PC-9 (cell line): ENCODE measurements at regions not wholly inside any gene's neighbourhood (a gene's known extent, or its start where the extent isn't known, plus 50 kb on each side); places are given as distances from the start of the nearest gene placed in this dataset.

Source experiments
- BruUV-seq: library from RNA; stranded (reverse); fragments of 400-500 nt; replicated peaks from 2 replicates; lab custom pipeline; 2021; lab: Mats Ljungman, UMichigan
- CTCF ChIA-PET: fragments of 300-600 bp; sonication (Branson Sonifier 250); formaldehyde crosslinking; loops from one replicate; lab custom pipeline; 2022; ENCODE audit warnings: antibody characterized with exemption; lab: Charles Lee
- POLR2A ChIA-PET: fragments of 300-600 bp; sonication (Branson Sonifier 250); formaldehyde crosslinking; loops from one replicate; lab custom pipeline; 2022; ENCODE audit warnings: antibody characterized with exemption; ENCODE audit not compliant: unreplicated experiment; lab: Charles Lee
- DNase-seq, 2 experiments: peaks; one replicate each; pipeline versions ENCODE4 v3.0.0 to v3.0.0-alpha.2; 2015 to 2022; ENCODE audit warnings: mixed read lengths in 1 of 2
- H2AFZ ChIP-seq: fragments of 200-600 bp; sonication (generic); 2 replicates; pipeline ENCODE4 v1.8.1; 2017; ENCODE audit warnings: antibody characterized with exemption
- H3F3A ChIP-seq: fragments of 200-600 bp; sonication (generic); 2 replicates; pipeline ENCODE4 v1.8.1; 2017; ENCODE audit warnings: antibody characterized with exemption, mild to moderate bottlenecking, low read depth; ENCODE audit not compliant: insufficient read depth
- H3K27ac ChIP-seq: fragments of 200-600 bp; sonication (generic); 2 replicates; pipeline ENCODE4 v1.6.1; 2016; ENCODE audit warnings: mixed run types
- H3K27me3 ChIP-seq: fragments of 200-600 bp; sonication (generic); 2 replicates; pipeline ENCODE4 v1.6.1; 2016; ENCODE audit warnings: low read depth, mixed run types; ENCODE audit not compliant: insufficient read depth
- H3K36me3 ChIP-seq: fragments of 200-600 bp; sonication (generic); 2 replicates; pipeline ENCODE4 v1.6.1; 2016; ENCODE audit warnings: low read depth, mixed run types
- H3K4me1 ChIP-seq: fragments of 200-600 bp; sonication (generic); replicated peaks from 2 replicates; pipeline ENCODE4 v1.6.1; 2016; ENCODE audit warnings: mixed run types; ENCODE audit not compliant: insufficient read depth
- H3K4me2 ChIP-seq: fragments of 200-600 bp; sonication (generic); 2 replicates; pipeline ENCODE4 v1.6.1; 2017; ENCODE audit warnings: mixed run types
- H3K4me3 ChIP-seq: fragments of 200-600 bp; sonication (generic); 2 replicates; pipeline ENCODE4 v1.6.1; 2016; ENCODE audit warnings: mixed run types
- H3K79me2 ChIP-seq: fragments of 200-600 bp; sonication (generic); 2 replicates; pipeline ENCODE4 v1.6.1; 2017; ENCODE audit warnings: low read depth, mixed run types
- H3K9me2 ChIP-seq: fragments of 200-600 bp; sonication (generic); 2 replicates; pipeline ENCODE4 v1.8.1; 2017; ENCODE audit warnings: mild to moderate bottlenecking; ENCODE audit not compliant: insufficient read depth
- H3K9me3 ChIP-seq: fragments of 200-600 bp; sonication (generic); 2 replicates; pipeline ENCODE4 v1.8.1; 2016; ENCODE audit warnings: low read depth; ENCODE audit not compliant: insufficient read depth
- H4K20me1 ChIP-seq: fragments of 200-600 bp; sonication (generic); 2 replicates; pipeline ENCODE4 v1.8.1; 2017; ENCODE audit not compliant: insufficient read depth
- EZH2 ChIP-seq: fragments of 200-600 bp; sonication (generic); IDR thresholded peaks from 2 replicates; pipeline ENCODE4 v1.8.0; 2017; ENCODE audit warnings: antibody characterized with exemption, low read depth
- intact Hi-C: fragments of 100-400 bp; cut with micrococcal nuclease; formaldehyde crosslinking; loops from one replicate; pipeline ENCODE4 v1.10.0; 2022; ENCODE audit not compliant: unreplicated experiment
- TF ChIP-seq, protein P1 (sequence below): fragments of 200-600 bp; sonication (generic); conservative IDR thresholded peaks from 2 replicates; pipeline ENCODE4 v1.6.1; 2017; ENCODE audit warnings: mixed run types, antibody characterized with exemption, mild to moderate bottlenecking, moderate library complexity

DNA sequence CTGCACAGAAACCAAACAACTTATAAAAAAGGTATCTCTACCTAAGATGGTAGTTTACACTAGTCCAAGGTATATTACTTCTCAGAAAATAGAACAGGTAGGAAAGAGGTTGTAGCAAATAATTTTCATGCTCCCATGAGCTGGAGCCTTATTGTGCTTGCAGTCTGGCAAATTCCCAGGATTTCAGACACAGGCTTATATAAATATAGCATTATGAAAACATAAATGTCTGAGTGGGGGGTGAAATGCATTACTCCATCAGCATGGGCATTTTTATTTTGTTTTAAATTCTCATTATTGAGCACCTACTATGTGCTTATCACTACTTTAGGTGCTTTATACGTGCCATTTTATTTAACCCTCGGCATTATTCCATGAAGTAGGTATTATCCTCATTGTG lies 83.0 kb upstream of the PHYHIPL start:
- Histone ChIP-seq H2AFZ (no peak overlapping the region), H3K79me2 (no peaks in the 10 kb centered on the region), H3K27ac (no peak overlapping the region), H3K4me2 (no peak overlapping the region), H3K4me3 (no peak overlapping the region), H3K9me2 (no peaks in the 10 kb centered on the region), H3K27me3 (peaks cover 13% of the 10 kb centered on the region; the same call in 1 of the 2 replicates), H3K4me1 (no peaks in the 10 kb centered on the region), H4K20me1 (no peaks in the 10 kb centered on the region), H3K9me3 (no peaks in the 10 kb centered on the region), H3K36me3 (no peaks in the 10 kb centered on the region), H3F3A (no peaks in the 10 kb centered on the region)
- BruUV-seq: no TSS peak
- POLR2A ChIA-PET: interaction anchor here (0.7 kb wide), 1 partner anchor 525 kb away, joined by 4 read pairs; no protein-coding TSS in a partner anchor
- TF ChIP-seq, protein P1, sequence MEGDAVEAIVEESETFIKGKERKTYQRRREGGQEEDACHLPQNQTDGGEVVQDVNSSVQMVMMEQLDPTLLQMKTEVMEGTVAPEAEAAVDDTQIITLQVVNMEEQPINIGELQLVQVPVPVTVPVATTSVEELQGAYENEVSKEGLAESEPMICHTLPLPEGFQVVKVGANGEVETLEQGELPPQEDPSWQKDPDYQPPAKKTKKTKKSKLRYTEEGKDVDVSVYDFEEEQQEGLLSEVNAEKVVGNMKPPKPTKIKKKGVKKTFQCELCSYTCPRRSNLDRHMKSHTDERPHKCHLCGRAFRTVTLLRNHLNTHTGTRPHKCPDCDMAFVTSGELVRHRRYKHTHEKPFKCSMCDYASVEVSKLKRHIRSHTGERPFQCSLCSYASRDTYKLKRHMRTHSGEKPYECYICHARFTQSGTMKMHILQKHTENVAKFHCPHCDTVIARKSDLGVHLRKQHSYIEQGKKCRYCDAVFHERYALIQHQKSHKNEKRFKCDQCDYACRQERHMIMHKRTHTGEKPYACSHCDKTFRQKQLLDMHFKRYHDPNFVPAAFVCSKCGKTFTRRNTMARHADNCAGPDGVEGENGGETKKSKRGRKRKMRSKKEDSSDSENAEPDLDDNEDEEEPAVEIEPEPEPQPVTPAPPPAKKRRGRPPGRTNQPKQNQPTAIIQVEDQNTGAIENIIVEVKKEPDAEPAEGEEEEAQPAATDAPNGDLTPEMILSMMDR: no peak
- TF ChIP-seq EZH2: no peak
- DNase-seq: no peak
- CTCF ChIA-PET: no interaction called here
- intact Hi-C loops: no loop called here

DNA sequence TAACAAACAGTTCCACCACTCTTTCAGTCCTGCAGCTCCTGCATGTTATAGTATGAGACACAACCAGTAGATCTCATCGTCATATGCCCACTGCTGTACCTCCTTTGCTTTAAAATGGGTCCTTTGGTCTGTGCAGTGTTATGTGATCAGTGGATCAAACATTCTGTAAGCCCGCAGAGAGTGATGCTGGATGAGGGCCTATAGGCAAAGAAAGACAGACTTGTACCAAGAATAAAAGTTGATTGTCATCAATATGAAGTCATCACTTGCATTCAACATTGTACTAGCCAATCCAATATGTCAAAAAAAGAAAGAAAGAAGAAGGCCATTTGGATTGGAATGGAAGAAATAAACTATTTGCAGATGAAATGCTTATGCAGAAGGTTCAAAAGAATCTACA lies 79.8 kb upstream of the PHYHIPL start:
- H2AFZ ChIP-seq: no peak overlapping the region
- ChIA-PET POLR2A (no interaction called here), CTCF (no interaction called here)
- no TSS peak for BruUV-seq
- no peaks in the 10 kb centered on the region for H3K9me3 ChIP-seq
- H3K27ac ChIP-seq: no peak overlapping the region
- DNase-seq: no peak
- H3K79me2 ChIP-seq: no peaks in the 10 kb centered on the region
- H3K27me3 ChIP-seq: no peaks in the 10 kb centered on the region
- no peak overlapping the region for H3K4me2 ChIP-seq
- TF ChIP-seq, protein P1: no peak
- TF ChIP-seq EZH2: no peak
- H3K4me3 ChIP-seq: no peak overlapping the region
- H3K9me2 ChIP-seq: no peaks in the 10 kb centered on the region
- intact Hi-C loops: no loop called here
- H3K36me3 ChIP-seq: no peaks in the 10 kb centered on the region
- H4K20me1 ChIP-seq: no peaks in the 10 kb centered on the region
- H3F3A ChIP-seq: no peaks in the 10 kb centered on the region
- no peaks in the 10 kb centered on the region for H3K4me1 ChIP-seq

DNA sequence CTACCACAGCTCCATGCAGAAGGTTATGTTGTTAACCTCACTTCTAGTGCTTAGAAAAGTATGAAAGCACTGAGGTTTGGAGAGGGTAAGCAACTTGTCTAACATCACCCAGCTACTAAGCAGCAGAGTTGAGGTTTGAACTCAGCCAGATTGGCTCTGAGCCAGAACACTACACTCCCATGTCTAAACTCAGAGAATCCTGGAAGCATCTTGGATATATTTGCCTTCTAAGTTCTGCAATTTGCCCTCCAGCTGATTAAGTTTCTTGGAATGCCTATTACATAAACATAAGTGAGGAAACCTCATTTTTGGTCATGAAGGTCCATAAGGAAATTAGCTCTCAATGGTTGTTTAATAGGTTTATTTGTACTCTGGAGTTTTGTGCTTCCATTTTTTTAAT lies 78.1 kb upstream of the PHYHIPL start:
- Histone ChIP-seq H3K9me2 (no peaks in the 10 kb centered on the region), H3K27me3 (no peaks in the 10 kb centered on the region), H3F3A (no peaks in the 10 kb centered on the region), H3K4me3 (no peak overlapping the region), H2AFZ (no peak overlapping the region), H3K27ac (no peak overlapping the region), H3K79me2 (no peaks in the 10 kb centered on the region), H3K4me2 (no peak overlapping the region), H3K4me1 (no peaks in the 10 kb centered on the region), H3K9me3 (no peaks in the 10 kb centered on the region), H3K36me3 (no peaks in the 10 kb centered on the region), H4K20me1 (no peaks in the 10 kb centered on the region)
- CTCF ChIA-PET: no interaction called here
- POLR2A ChIA-PET: no interaction called here
- DNase-seq: no peak
- no peak for TF ChIP-seq EZH2
- TF ChIP-seq, protein P1: no peak
- intact Hi-C loops: no loop called here
- no TSS peak for BruUV-seq
